Lung (tissue), 11 donors: ENCODE measurements at regions not wholly inside any gene's neighbourhood (a gene's known extent, or its start where the extent isn't known, plus 50 kb on each side); places are given as distances from the start of the nearest gene placed in this dataset.

ENCODE experiments used
- ATAC-seq: fragments of 200-7000 bp; cut with Tn5 transposase; one replicate; pipeline ENCODE4 v1.9.1; 2020; ENCODE audit warnings: moderate number of reproducible peaks; ENCODE audit not compliant: insufficient read depth, low FRiP score
- DNase-seq, 3 donors: peaks; one replicate each; pipeline ENCODE4 v3.0.0-alpha.2; 2013 to 2017
- H3K27ac ChIP-seq, 2 donors: one replicate each; pipeline ENCODE4 v1.5.1; 2013; ENCODE audit warnings: mild to moderate bottlenecking in 2 of 2, moderate library complexity in 2 of 2, control low read depth in 1 of 2, inconsistent platforms in 1 of 2, low read depth in 1 of 2, low read length in 1 of 2
- H3K27me3 ChIP-seq, 3 donors: one replicate each; pipeline ENCODE4 v1.5.1; 2013; ENCODE audit warnings: low read length in 2 of 3; ENCODE audit not compliant: control insufficient read depth in 3 of 3, insufficient read depth in 3 of 3
- H3K36me3 ChIP-seq, 4 donors: one replicate each; pipeline ENCODE4 v1.5.1; 2013; ENCODE audit warnings: low read length in 4 of 4, mild to moderate bottlenecking in 1 of 4, moderate library complexity in 1 of 4; ENCODE audit not compliant: control insufficient read depth in 4 of 4, insufficient read depth in 4 of 4
- H3K4me1 ChIP-seq, 5 donors: one replicate each; pipeline ENCODE4 v1.5.1; 2013; ENCODE audit warnings: low read length in 5 of 5, mild to moderate bottlenecking in 2 of 5, moderate library complexity in 1 of 5; ENCODE audit not compliant: control insufficient read depth in 5 of 5, insufficient read depth in 5 of 5
- H3K4me3 ChIP-seq: one replicate; pipeline ENCODE4 v1.5.1; 2013; ENCODE audit warnings: mild to moderate bottlenecking, control low read depth, moderate library complexity
- H3K9ac ChIP-seq, 2 donors: one replicate each; pipeline ENCODE4 v1.5.1; 2013; ENCODE audit warnings: low read length in 2 of 2, control low read depth in 1 of 2; ENCODE audit not compliant: insufficient read depth in 1 of 2
- H3K9me3 ChIP-seq, 4 donors: one replicate each; pipeline ENCODE4 v1.5.1; 2013; ENCODE audit warnings: low read length in 3 of 4, mild to moderate bottlenecking in 1 of 4, moderate library complexity in 1 of 4; ENCODE audit not compliant: control insufficient read depth in 4 of 4, insufficient read depth in 3 of 4
- WGBS, 2 donors: extraction: QIAGEN DNeasy Blood & Tissue Kit; methylation state at CpG; one replicate each; pipeline ENCODE4 v1.1.7; 2013; 5-methylcytosine and 5-hydroxymethylcytosine counted together
- TF ChIP-seq, protein P1 (sequence below): IDR thresholded peaks from 2 replicates; pipeline ENCODE4 v1.5.1; 2012; ENCODE audit warnings: mild to moderate bottlenecking; ENCODE audit errors: control extremely low read depth, extremely low read depth
- donor health status: control.
- donor health status: control.
- donor health status: Bipolar disorder and iron deficiency.
- donor health status: healthy.
- donor health status: DM: yes; HTN: yes; CAD: no.

DNA sequence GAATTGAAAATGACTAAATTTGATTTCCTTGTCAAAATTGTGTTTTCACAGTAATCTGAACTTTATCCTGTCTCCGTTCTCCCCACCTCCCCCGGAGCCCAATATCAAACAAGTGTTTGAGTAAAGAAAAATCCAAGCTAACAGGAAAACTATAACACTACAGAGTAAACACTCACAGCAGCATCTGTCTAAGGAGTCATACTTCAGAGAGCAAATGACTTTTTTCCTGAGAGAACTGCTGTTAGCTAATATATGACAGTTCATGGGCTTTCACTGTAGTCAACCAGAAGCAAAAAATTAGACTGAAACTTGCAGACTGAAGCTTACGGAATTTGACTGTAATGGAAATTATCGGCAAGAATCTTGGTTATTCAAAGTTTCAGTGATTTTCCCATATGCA, 321.7 kb downstream of the ANKRD50 start:
- ATAC-seq (no peak), DNase-seq (peak in 1 of 3 donors; percentile 25)
- Histone ChIP-seq H3K9me3 (peaks cover 0 to 3% (median 0%) of the 10 kb centered on the region in 4 donors), H3K27ac (no peak overlapping the region), H3K4me1 (peaks cover 0 to 7% (median 0%) of the 10 kb centered on the region in 5 donors), H3K36me3 (no peaks in the 10 kb centered on the region), H3K9ac (peak overlapping the region in 1 of 2 donors; percentile 16), H3K27me3 (no peaks in the 10 kb centered on the region), H3K4me3 (no peak overlapping the region)
- TF ChIP-seq, protein P1, sequence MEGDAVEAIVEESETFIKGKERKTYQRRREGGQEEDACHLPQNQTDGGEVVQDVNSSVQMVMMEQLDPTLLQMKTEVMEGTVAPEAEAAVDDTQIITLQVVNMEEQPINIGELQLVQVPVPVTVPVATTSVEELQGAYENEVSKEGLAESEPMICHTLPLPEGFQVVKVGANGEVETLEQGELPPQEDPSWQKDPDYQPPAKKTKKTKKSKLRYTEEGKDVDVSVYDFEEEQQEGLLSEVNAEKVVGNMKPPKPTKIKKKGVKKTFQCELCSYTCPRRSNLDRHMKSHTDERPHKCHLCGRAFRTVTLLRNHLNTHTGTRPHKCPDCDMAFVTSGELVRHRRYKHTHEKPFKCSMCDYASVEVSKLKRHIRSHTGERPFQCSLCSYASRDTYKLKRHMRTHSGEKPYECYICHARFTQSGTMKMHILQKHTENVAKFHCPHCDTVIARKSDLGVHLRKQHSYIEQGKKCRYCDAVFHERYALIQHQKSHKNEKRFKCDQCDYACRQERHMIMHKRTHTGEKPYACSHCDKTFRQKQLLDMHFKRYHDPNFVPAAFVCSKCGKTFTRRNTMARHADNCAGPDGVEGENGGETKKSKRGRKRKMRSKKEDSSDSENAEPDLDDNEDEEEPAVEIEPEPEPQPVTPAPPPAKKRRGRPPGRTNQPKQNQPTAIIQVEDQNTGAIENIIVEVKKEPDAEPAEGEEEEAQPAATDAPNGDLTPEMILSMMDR = no peak
- 66 to 78% methylated on average over 4 of the region's 4 CpGs for WGBS, 2 donors

DNA sequence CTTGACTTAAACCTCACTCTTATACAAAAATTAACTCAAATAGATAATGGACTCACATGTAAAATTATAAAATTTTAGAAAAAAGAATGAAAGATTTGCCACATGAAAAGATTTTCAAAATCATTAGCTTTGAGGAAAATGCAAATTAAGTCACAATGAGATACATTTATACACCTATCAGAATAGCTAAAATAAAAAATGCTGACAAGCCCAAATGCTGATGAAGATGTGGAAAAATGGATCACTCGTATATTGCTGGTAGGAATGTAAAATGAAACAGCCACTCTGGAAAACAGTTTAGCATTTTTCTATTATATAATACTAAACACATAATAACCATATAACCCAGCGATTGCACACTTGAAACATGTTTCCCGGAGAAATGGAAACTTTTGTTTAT, 316.2 kb downstream of the ANKRD50 start:
- Histone ChIP-seq H3K27me3 (no peaks in the 10 kb centered on the region), H3K27ac (no peak overlapping the region), H3K9me3 (peaks cover 0 to 2% (median 0%) of the 10 kb centered on the region in 4 donors), H3K9ac (no peak overlapping the region), H3K4me1 (no peaks in the 10 kb centered on the region), H3K4me3 (no peak overlapping the region), H3K36me3 (no peaks in the 10 kb centered on the region)
- DNase-seq = no peak
- TF ChIP-seq, protein P1 = no peak
- WGBS, 2 donors = 92 to 94% methylated on average over 3 of the region's 3 CpGs
- no peak for ATAC-seq

DNA sequence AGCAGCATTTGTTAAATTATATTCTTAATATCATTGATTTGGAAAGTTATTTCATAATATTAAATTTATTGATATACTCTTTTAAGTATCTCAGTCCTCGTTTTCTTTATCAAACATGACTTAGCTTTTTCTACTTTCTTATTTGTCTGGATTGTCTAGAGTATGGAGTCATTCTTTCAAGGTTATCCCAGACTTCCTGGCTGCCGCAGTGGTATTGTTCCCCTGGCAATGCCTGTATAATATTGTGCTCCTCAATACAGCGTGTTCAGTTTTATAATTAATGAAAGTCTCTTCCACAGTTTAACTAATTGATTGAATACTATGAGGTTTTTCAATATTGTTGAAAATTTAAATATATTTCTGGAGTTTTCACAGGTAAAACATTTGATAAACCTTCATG, 310.9 kb downstream of the ANKRD50 start:
- Histone ChIP-seq H3K27ac (no peak overlapping the region), H3K9ac (no peak overlapping the region), H3K9me3 (no peaks in the 10 kb centered on the region), H3K36me3 (no peaks in the 10 kb centered on the region), H3K27me3 (no peaks in the 10 kb centered on the region), H3K4me3 (no peak overlapping the region), H3K4me1 (no peaks in the 10 kb centered on the region)
- DNase-seq = no peak
- TF ChIP-seq, protein P1 = no peak
- ATAC-seq = no peak
- 65 to 79% methylated on average over 3 of the region's 3 CpGs for WGBS, 2 donors

- Histone ChIP-seq H3K9me3 (no peaks in the 10 kb centered on the region), H3K27me3 (no peaks in the 10 kb centered on the region), H3K9ac (no peak overlapping the region), H3K27ac (no peak overlapping the region), H3K4me3 (no peak overlapping the region), H3K4me1 (no peaks in the 10 kb centered on the region), H3K36me3 (no peaks in the 10 kb centered on the region)
- no peak for DNase-seq
- WGBS, 2 donors = 75 to 79% methylated on average over 4 of the region's 4 CpGs
- no peak for ATAC-seq
- TF ChIP-seq, protein P1 = no peak
These were observed 303.5 kb downstream of the ANKRD50 start for GRCh38 chr4:124409044-124409443.
